Caco-2 (cell line): ENCODE measurements at regions not wholly inside any gene's neighbourhood (a gene's known extent, or its start where the extent isn't known, plus 50 kb on each side); places are given as distances from the start of the nearest gene placed in this dataset.

Experiments
- BruUV-seq: library from RNA; stranded (reverse); fragments of 400-500 nt; replicated peaks from 2 replicates; lab custom pipeline; 2021; lab: Mats Ljungman, UMichigan
- CTCF ChIA-PET: fragments of 300-600 bp; sonication (Branson Sonifier 250); formaldehyde crosslinking; loops from one replicate; lab custom pipeline; 2022; ENCODE audit warnings: antibody characterized with exemption; lab: Charles Lee
- POLR2A ChIA-PET: fragments of 300-600 bp; sonication (Branson Sonifier 250); formaldehyde crosslinking; loops from one replicate; lab custom pipeline; 2022; ENCODE audit warnings: antibody characterized with exemption; lab: Charles Lee
- DNase-seq, 2 experiments: peaks; one replicate each; pipeline versions ENCODE4 v3.0.0 to v3.0.0-alpha.2; 2020 to 2022
- H3K27me3 ChIP-seq: replicated peaks from 2 replicates; pipeline ENCODE4 v1.6.0; 2011; ENCODE audit warnings: low read length; ENCODE audit not compliant: control insufficient read depth, insufficient read depth
- H3K36me3 ChIP-seq: 2 replicates; pipeline ENCODE4 v1.5.1; 2011; ENCODE audit warnings: low read length; ENCODE audit not compliant: control insufficient read depth, insufficient read depth
- H3K4me1 ChIP-seq: fragments of 250-450 bp; sonication (Bioruptor Pico); 2 replicates; pipeline ENCODE4 v1.5.1; 2020; ENCODE audit warnings: mild to moderate bottlenecking
- H3K4me3 ChIP-seq: 2 replicates; pipeline ENCODE4 v1.5.1; 2011; ENCODE audit warnings: low read depth, mild to moderate bottlenecking, control low read depth, low read length
- H3K9me3 ChIP-seq: fragments of 250-450 bp; sonication (Bioruptor Pico); 2 replicates; pipeline ENCODE4 v1.5.1; 2020; ENCODE audit warnings: mild to moderate bottlenecking, moderate library complexity
- H3K27ac Mint-ChIP-seq: one replicate; pipeline ENCODE4 v1.8.0; 2022; ENCODE audit warnings: mixed read lengths; ENCODE audit not compliant: unreplicated experiment
- H3K27me3 Mint-ChIP-seq: one replicate; pipeline ENCODE4 v1.8.0; 2022; ENCODE audit warnings: mixed read lengths; ENCODE audit not compliant: insufficient read depth, unreplicated experiment
- H3K36me3 Mint-ChIP-seq: one replicate; pipeline ENCODE4 v1.8.0; 2022; ENCODE audit warnings: mild to moderate bottlenecking, mixed read lengths; ENCODE audit not compliant: insufficient read depth, unreplicated experiment
- H3K4me1 Mint-ChIP-seq: one replicate; pipeline ENCODE4 v1.8.0; 2022; ENCODE audit warnings: low read depth, mixed read lengths; ENCODE audit not compliant: unreplicated experiment
- H3K4me3 Mint-ChIP-seq: one replicate; pipeline ENCODE4 v1.8.0; 2022; ENCODE audit warnings: mild to moderate bottlenecking, moderate library complexity, mixed read lengths; ENCODE audit not compliant: unreplicated experiment
- H3K9me3 Mint-ChIP-seq: one replicate; pipeline ENCODE4 v1.8.0; 2022; ENCODE audit warnings: mixed read lengths; ENCODE audit not compliant: unreplicated experiment
- intact Hi-C: fragments of 100-400 bp; cut with micrococcal nuclease; formaldehyde crosslinking; loops from one replicate; pipeline ENCODE4 v1.10.0; 2022; ENCODE audit not compliant: unreplicated experiment
- TF ChIP-seq, protein P1 (sequence below), 2 experiments: fragments of 200-600 bp in 1 of 2; IDR thresholded peaks; 1 replicate in 1 of 2; 2 replicates in 1 of 2; pipeline versions ENCODE4 v1.5.1 to v1.8.0; 2011 to 2022; ENCODE audit warnings: antibody characterized with exemption in 1 of 2, control low read depth in 1 of 2, inconsistent platforms in 1 of 2, low read depth in 1 of 2, low read length in 1 of 2, mild to moderate bottlenecking in 1 of 2, moderate library complexity in 1 of 2; ENCODE audit not compliant: insufficient read depth in 1 of 2, severe bottlenecking in 1 of 2, unreplicated experiment in 1 of 2

DNA sequence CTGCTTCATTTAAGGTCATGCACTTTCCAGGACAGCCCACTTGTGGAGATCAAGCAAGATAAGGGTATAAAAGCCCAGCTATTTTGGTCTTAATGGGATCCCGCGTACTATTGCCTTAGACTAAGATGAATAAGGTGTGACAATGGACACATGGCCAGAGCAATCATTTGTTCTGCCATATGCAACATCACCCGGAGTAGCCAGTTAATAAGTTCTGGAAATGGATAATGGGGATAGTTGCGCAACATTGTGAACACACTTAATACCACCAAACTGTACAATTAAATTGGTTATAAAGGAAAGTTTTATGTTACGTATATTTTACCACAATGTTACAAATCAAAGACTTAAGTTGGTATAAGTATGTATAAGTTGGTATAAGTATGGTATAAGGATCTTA lies 674.5 kb downstream of the HDGFL1 start:
- BruUV-seq, result no TSS peak
- no peak overlapping the region for H3K4me3 Mint-ChIP-seq
- intact Hi-C loops, result no loop called here
- H3K27ac Mint-ChIP-seq, result no peak overlapping the region
- H3K4me1 Mint-ChIP-seq, result no peaks in the 10 kb centered on the region
- CTCF ChIA-PET, result no interaction called here
- Histone ChIP-seq H3K4me1 (no peaks in the 10 kb centered on the region), H3K9me3 (no peaks in the 10 kb centered on the region), H3K27me3 (no peaks in the 10 kb centered on the region), H3K36me3 (no peaks in the 10 kb centered on the region), H3K4me3 (no peak overlapping the region)
- no peaks in the 10 kb centered on the region for H3K27me3 Mint-ChIP-seq
- TF ChIP-seq, protein P1, sequence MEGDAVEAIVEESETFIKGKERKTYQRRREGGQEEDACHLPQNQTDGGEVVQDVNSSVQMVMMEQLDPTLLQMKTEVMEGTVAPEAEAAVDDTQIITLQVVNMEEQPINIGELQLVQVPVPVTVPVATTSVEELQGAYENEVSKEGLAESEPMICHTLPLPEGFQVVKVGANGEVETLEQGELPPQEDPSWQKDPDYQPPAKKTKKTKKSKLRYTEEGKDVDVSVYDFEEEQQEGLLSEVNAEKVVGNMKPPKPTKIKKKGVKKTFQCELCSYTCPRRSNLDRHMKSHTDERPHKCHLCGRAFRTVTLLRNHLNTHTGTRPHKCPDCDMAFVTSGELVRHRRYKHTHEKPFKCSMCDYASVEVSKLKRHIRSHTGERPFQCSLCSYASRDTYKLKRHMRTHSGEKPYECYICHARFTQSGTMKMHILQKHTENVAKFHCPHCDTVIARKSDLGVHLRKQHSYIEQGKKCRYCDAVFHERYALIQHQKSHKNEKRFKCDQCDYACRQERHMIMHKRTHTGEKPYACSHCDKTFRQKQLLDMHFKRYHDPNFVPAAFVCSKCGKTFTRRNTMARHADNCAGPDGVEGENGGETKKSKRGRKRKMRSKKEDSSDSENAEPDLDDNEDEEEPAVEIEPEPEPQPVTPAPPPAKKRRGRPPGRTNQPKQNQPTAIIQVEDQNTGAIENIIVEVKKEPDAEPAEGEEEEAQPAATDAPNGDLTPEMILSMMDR (IDR thresholded peaks at IDR 0.05; ENCODE audit: insufficient read depth in 1 of 2, low read depth in 1 of 2, low read length in 1 of 2, severe bottlenecking in 1 of 2, unreplicated experiment in 1 of 2), result no peak
- POLR2A ChIA-PET, result no interaction called here
- peaks cover 8% of the 10 kb centered on the region for H3K9me3 Mint-ChIP-seq
- no peak for DNase-seq
- no peaks in the 10 kb centered on the region for H3K36me3 Mint-ChIP-seq

DNA sequence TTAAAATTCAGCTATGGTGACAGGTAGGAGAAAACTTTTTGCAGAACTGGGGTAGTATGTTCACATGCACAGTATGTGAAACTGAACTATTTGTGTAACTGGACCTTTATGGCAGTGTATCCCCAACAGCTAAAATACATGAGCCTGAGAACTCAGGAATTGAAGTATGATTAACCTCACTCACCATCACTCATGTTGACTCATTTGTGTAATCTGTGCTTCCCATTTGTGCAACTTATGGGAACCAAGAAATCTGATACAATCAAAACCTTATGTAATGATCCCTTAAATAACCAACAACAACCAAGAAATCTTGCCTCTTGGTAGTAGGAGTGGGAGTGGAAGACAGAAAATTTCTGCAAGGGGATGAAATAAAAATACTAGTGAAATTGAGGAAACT lies 674.9 kb downstream of the HDGFL1 start:
- no peaks in the 10 kb centered on the region for H3K36me3 ChIP-seq
- Mint-ChIP-seq H3K36me3 (no peaks in the 10 kb centered on the region), H3K27ac (no peak overlapping the region), H3K27me3 (no peaks in the 10 kb centered on the region), H3K4me3 (no peak overlapping the region), H3K9me3 (peaks cover 8% of the 10 kb centered on the region), H3K4me1 (no peaks in the 10 kb centered on the region)
- intact Hi-C loops, result no loop called here
- H3K27me3 ChIP-seq, result no peaks in the 10 kb centered on the region
- H3K9me3 ChIP-seq, result no peaks in the 10 kb centered on the region
- no peaks in the 10 kb centered on the region for H3K4me1 ChIP-seq
- ChIA-PET POLR2A (no interaction called here), CTCF (no interaction called here)
- BruUV-seq, result no TSS peak
- TF ChIP-seq, protein P1 (IDR thresholded peaks at IDR 0.05; ENCODE audit: insufficient read depth in 1 of 2, low read depth in 1 of 2, low read length in 1 of 2, severe bottlenecking in 1 of 2, unreplicated experiment in 1 of 2), result no peak
- no peak overlapping the region for H3K4me3 ChIP-seq
- DNase-seq, result no peak

DNA sequence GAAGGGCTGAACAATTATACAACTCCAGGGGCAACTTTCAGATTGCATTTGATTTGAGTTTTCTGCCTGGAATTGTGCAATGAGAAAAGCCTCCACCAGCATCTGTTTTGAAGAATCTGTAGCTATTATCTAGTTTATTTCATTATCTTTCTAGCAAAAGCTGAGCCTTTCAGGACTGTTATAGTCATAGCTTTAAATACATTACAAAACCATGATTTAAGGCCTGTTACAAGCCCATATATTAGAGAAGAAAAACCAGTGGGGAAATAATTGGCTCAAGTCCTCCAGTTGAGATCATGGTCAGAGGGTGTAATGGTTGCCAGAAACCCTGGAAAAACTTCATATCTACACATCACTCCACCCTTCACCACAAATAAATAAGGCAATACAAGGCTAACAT lies 676.2 kb downstream of the HDGFL1 start:
- H3K4me3 ChIP-seq, result no peak overlapping the region
- no peaks in the 10 kb centered on the region for H3K27me3 ChIP-seq
- no peak overlapping the region for H3K4me3 Mint-ChIP-seq
- H3K36me3 ChIP-seq, result no peaks in the 10 kb centered on the region
- no peaks in the 10 kb centered on the region for H3K27me3 Mint-ChIP-seq
- no peak overlapping the region for H3K27ac Mint-ChIP-seq
- H3K4me1 ChIP-seq, result no peaks in the 10 kb centered on the region
- H3K9me3 ChIP-seq, result no peaks in the 10 kb centered on the region
- ChIA-PET CTCF (no interaction called here), POLR2A (no interaction called here)
- BruUV-seq, result no TSS peak
- intact Hi-C loops, result no loop called here
- peaks cover 8% of the 10 kb centered on the region for H3K9me3 Mint-ChIP-seq
- TF ChIP-seq, protein P1 (IDR thresholded peaks at IDR 0.05; ENCODE audit: insufficient read depth in 1 of 2, low read depth in 1 of 2, low read length in 1 of 2, severe bottlenecking in 1 of 2, unreplicated experiment in 1 of 2), result no peak
- H3K4me1 Mint-ChIP-seq, result no peaks in the 10 kb centered on the region
- no peaks in the 10 kb centered on the region for H3K36me3 Mint-ChIP-seq
- DNase-seq, result no peak
